ENCODE measurements at regions not wholly inside any gene's neighbourhood (a gene's known extent, or its start where the extent isn't known, plus 50 kb on each side); places are given as distances from the start of the nearest gene placed in this dataset.
"Not testable (repeated sequence)": the region's sequence is repeated elsewhere in the genome, so short reads cannot be mapped to it uniquely, and the experiment has no call there.

- Histone ChIP-seq H3K4me1 (ENCODE audit: control insufficient read depth, insufficient read depth, low read length, poor library complexity, severe bottlenecking) (no peaks in the 10 kb centered on the region), H3K27ac (ENCODE audit: low read depth, low read length, severe bottlenecking) (no peak overlapping the region), H3K9me3 (ENCODE audit: control insufficient read depth, low read length) (peaks cover 5% of the 10 kb centered on the region), H3K4me3 (ENCODE audit: extremely low read depth, insufficient read depth, low read length, poor library complexity, severe bottlenecking) (no peak overlapping the region), H3K36me3 (ENCODE audit: control insufficient read depth, insufficient read depth, low read length) (no peaks in the 10 kb centered on the region)
- 84 to 100% methylated on average over 2 to 3 of the region's 3 CpGs for WGBS, 2 experiments (ENCODE audit: insufficient coverage in 2 of 2)
Observed at GRCh38 chr3:104933972-104934371, 432.7 kb upstream of the ALCAM start.

DNA sequence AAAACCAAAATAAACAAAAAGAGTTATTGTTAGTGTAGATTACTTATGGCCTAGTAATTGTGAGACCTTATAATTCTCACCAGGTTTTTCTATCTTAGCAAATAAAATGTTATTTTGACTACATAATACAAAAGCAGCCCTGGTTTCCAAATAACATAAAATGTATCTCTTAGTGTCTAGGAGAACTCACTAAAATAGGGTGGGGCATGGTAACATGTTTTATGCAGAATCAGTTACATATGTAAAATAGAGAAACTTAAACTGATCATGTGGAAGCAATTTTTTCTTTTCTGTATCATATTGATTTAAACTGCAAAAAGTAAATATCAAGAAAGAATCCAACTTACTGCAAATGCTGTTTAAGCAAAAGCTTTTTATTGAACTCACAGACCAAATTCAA is 431.1 kb upstream of the ALCAM start:
- H3K27ac ChIP-seq (ENCODE audit: low read depth, low read length, severe bottlenecking): no peak overlapping the region

DNA sequence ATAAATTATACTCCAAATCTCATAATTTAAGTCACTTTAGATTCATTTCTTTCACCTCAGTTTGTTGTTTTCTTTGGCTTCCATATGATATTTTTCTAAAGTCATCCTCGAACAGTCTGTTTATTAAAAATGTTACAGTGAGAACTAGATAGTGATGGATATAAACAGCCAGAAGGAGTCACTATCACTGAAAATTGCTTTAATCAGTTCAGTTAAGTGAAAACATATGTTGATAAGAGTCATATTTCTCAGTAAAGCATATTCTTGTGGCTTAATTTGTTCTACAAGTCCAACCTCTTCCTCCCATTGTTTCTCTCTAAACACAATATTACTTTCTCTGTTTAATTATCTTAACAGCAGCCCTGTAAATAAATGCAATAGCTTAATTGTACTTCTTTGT is 427.5 kb upstream of the ALCAM start:
- Histone ChIP-seq H3K9me3 (ENCODE audit: control insufficient read depth, low read length) (no peaks in the 10 kb centered on the region), H3K4me3 (ENCODE audit: extremely low read depth, insufficient read depth, low read length, poor library complexity, severe bottlenecking) (no peak overlapping the region), H3K27ac (ENCODE audit: low read depth, low read length, severe bottlenecking) (no peak overlapping the region), H3K4me1 (ENCODE audit: control insufficient read depth, insufficient read depth, low read length, poor library complexity, severe bottlenecking) (no peaks in the 10 kb centered on the region), H3K36me3 (ENCODE audit: control insufficient read depth, insufficient read depth, low read length) (no peaks in the 10 kb centered on the region)
- WGBS, 2 experiments (ENCODE audit: insufficient coverage in 2 of 2): no CpG with 5 or more reads among the region's 1 CpG

More for the DNA sequence above, 431.1 kb upstream of the ALCAM start:
- no peaks in the 10 kb centered on the region for H3K9me3 ChIP-seq (ENCODE audit: control insufficient read depth, low read length)
- H3K36me3 ChIP-seq (ENCODE audit: control insufficient read depth, insufficient read depth, low read length): no peaks in the 10 kb centered on the region
- no peak overlapping the region for H3K4me3 ChIP-seq (ENCODE audit: extremely low read depth, insufficient read depth, low read length, poor library complexity, severe bottlenecking)
- no peaks in the 10 kb centered on the region for H3K4me1 ChIP-seq (ENCODE audit: control insufficient read depth, insufficient read depth, low read length, poor library complexity, severe bottlenecking)

DNA sequence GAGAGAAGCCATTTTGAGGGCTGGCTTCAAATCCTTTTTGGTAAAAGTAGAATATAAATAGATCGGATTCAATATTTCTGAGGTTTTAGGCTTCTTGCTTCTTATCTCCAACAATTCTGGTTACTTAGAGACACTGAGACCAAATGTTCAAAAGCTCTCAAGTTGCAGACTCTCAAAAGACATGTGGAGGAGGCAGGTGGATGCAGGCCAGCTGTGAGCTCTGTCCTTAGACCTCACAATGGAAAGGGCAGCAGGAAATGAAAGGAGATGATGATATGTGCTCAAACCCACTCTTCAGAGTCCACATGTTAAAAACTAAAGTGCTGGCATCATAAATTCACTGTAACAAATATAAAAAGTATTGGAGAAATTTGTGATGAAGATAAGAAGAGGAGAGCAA is 424.9 kb upstream of the ALCAM start:
- Histone ChIP-seq H3K27ac (ENCODE audit: low read depth, low read length, severe bottlenecking) (no peak overlapping the region), H3K36me3 (ENCODE audit: control insufficient read depth, insufficient read depth, low read length) (no peaks in the 10 kb centered on the region), H3K4me3 (ENCODE audit: extremely low read depth, insufficient read depth, low read length, poor library complexity, severe bottlenecking) (no peak overlapping the region), H3K9me3 (ENCODE audit: control insufficient read depth, low read length) (no peaks in the 10 kb centered on the region), H3K4me1 (ENCODE audit: control insufficient read depth, insufficient read depth, low read length, poor library complexity, severe bottlenecking) (no peaks in the 10 kb centered on the region)
- no CpG with 5 or more reads among the region's 1 CpG for WGBS, 2 experiments (ENCODE audit: insufficient coverage in 2 of 2)

DNA sequence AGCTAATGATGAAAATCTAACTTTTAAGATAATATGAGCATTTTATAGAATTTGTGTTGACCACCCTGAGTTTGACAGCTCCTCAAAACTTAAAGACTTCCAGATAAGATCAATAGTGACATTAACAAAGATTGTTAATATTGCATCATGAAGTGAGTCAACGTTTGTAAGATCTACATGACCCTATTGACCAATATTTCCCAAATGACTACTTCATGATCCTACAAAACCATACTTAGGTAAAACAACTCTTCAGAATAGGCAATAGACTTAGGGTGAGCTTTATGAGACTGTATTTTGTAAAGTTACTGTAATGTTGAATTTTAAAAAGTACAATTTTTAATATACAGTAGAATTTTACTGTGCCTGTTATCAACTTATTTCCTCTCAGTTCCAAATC is 422.7 kb upstream of the ALCAM start:
- Histone ChIP-seq H3K27ac (ENCODE audit: low read depth, low read length, severe bottlenecking) (no peak overlapping the region), H3K9me3 (ENCODE audit: control insufficient read depth, low read length) (no peaks in the 10 kb centered on the region), H3K4me1 (ENCODE audit: control insufficient read depth, insufficient read depth, low read length, poor library complexity, severe bottlenecking) (no peaks in the 10 kb centered on the region), H3K36me3 (ENCODE audit: control insufficient read depth, insufficient read depth, low read length) (no peaks in the 10 kb centered on the region), H3K4me3 (ENCODE audit: extremely low read depth, insufficient read depth, low read length, poor library complexity, severe bottlenecking) (no peak overlapping the region)
- no CpG with 5 or more reads among the region's 1 CpG for WGBS, 2 experiments (ENCODE audit: insufficient coverage in 2 of 2)

- H3K4me3 ChIP-seq (ENCODE audit: extremely low read depth, insufficient read depth, low read length, poor library complexity, severe bottlenecking): no peak overlapping the region
- no peak overlapping the region for H3K27ac ChIP-seq (ENCODE audit: low read depth, low read length, severe bottlenecking)
- H3K36me3 ChIP-seq (ENCODE audit: control insufficient read depth, insufficient read depth, low read length): no peaks in the 10 kb centered on the region
- H3K4me1 ChIP-seq (ENCODE audit: control insufficient read depth, insufficient read depth, low read length, poor library complexity, severe bottlenecking): no peaks in the 10 kb centered on the region
- H3K9me3 ChIP-seq (ENCODE audit: control insufficient read depth, low read length): no peaks in the 10 kb centered on the region
- WGBS, 2 experiments (ENCODE audit: insufficient coverage in 2 of 2): 100% methylated on average over 1 of the region's 3 CpGs; no CpG with 5 or more reads in 1 of the 2 experiments
Observed at GRCh38 chr3:104947943-104948342, 418.8 kb upstream of the ALCAM start.

GRCh38 chr3:104949810-104950209 is 416.9 kb upstream of the ALCAM start:
- not testable (repeated sequence) for H3K27ac ChIP-seq (ENCODE audit: low read depth, low read length, severe bottlenecking); H3K4me3 ChIP-seq (ENCODE audit: extremely low read depth, insufficient read depth, low read length, poor library complexity, severe bottlenecking); H3K36me3 ChIP-seq (ENCODE audit: control insufficient read depth, insufficient read depth, low read length); H3K9me3 ChIP-seq (ENCODE audit: control insufficient read depth, low read length); H3K4me1 ChIP-seq (ENCODE audit: control insufficient read depth, insufficient read depth, low read length, poor library complexity, severe bottlenecking)
- 82 to 86% methylated on average over 2 of the region's 4 CpGs for WGBS, 2 experiments (ENCODE audit: insufficient coverage in 2 of 2)

- WGBS, 2 experiments (ENCODE audit: insufficient coverage in 2 of 2): no CpG with 5 or more reads among the region's 2 CpGs
- H3K4me1 ChIP-seq (ENCODE audit: control insufficient read depth, insufficient read depth, low read length, poor library complexity, severe bottlenecking): no peaks in the 10 kb centered on the region
- no peak overlapping the region for H3K27ac ChIP-seq (ENCODE audit: low read depth, low read length, severe bottlenecking)
- no peaks in the 10 kb centered on the region for H3K36me3 ChIP-seq (ENCODE audit: control insufficient read depth, insufficient read depth, low read length)
- no peaks in the 10 kb centered on the region for H3K9me3 ChIP-seq (ENCODE audit: control insufficient read depth, low read length)
- no peak overlapping the region for H3K4me3 ChIP-seq (ENCODE audit: extremely low read depth, insufficient read depth, low read length, poor library complexity, severe bottlenecking)
Observed at GRCh38 chr3:104951426-104951825, 415.3 kb upstream of the ALCAM start.

DNA sequence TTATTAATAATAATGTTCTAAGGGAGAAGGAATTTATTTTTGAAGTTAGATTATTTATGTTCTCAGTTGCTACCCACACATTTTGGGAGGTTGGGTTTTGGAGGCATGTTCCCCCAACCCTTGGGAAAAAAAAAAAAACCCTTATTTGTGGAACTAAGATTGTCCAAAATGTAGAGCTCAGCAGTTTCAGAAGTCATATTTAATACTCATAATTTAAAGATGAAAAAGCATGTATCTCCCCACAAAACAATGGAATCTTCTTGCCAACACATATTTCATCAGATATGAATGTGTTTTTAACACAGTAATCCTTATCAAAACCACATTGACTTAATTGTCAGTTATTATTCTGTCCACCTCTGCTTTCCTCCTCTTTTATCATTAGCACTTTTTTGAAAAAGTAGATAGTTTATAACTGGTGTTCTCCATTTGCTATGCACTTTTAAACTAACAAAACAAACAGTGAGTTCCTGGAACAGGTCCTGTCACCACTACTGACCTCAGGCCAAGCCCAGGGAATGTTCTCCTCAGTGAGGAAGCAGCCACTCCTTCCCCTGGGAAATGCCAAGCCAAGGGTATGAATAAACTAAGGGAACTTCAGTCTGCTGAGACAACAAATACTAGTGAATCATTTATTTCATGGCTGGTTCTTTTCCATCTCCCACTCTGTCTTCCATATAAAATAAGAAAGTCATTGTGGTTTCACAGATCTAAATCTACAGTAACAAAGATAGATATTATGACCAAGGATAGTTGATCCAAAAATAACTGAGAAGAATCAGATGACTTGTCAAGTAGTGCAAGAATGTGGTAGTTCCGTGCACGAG is 414.4 kb upstream of the ALCAM start:
- Histone ChIP-seq H3K27ac (ENCODE audit: low read depth, low read length, severe bottlenecking) (no peak overlapping the region), H3K4me3 (ENCODE audit: extremely low read depth, insufficient read depth, low read length, poor library complexity, severe bottlenecking) (no peak overlapping the region), H3K9me3 (ENCODE audit: control insufficient read depth, low read length) (no peaks in the 10 kb centered on the region), H3K36me3 (ENCODE audit: control insufficient read depth, insufficient read depth, low read length) (no peaks in the 10 kb centered on the region), H3K4me1 (ENCODE audit: control insufficient read depth, insufficient read depth, low read length, poor library complexity, severe bottlenecking) (no peaks in the 10 kb centered on the region)
- 83 to 90% methylated on average over 2 of the region's 2 CpGs for WGBS, 2 experiments (ENCODE audit: insufficient coverage in 2 of 2)

- H3K4me1 ChIP-seq (ENCODE audit: control insufficient read depth, insufficient read depth, low read length, poor library complexity, severe bottlenecking): no peaks in the 10 kb centered on the region
- H3K4me3 ChIP-seq (ENCODE audit: extremely low read depth, insufficient read depth, low read length, poor library complexity, severe bottlenecking): no peak overlapping the region
- 91 to 96% methylated on average over 12 to 19 of the region's 25 CpGs for WGBS, 2 experiments (ENCODE audit: insufficient coverage in 2 of 2)
Observed at GRCh38 chr3:104956620-104957345, 409.9 kb upstream of the ALCAM start.

GRCh38 chr3:104960579-104960978 is 406.1 kb upstream of the ALCAM start:
- WGBS, 2 experiments (ENCODE audit: insufficient coverage in 2 of 2): 33% methylated on average over 1 of the region's 2 CpGs; no CpG with 5 or more reads in 1 of the 2 experiments
- no peaks in the 10 kb centered on the region for H3K9me3 ChIP-seq (ENCODE audit: control insufficient read depth, low read length)
- no peaks in the 10 kb centered on the region for H3K4me1 ChIP-seq (ENCODE audit: control insufficient read depth, insufficient read depth, low read length, poor library complexity, severe bottlenecking)
- H3K27ac ChIP-seq (ENCODE audit: low read depth, low read length, severe bottlenecking): no peak overlapping the region
- H3K4me3 ChIP-seq (ENCODE audit: extremely low read depth, insufficient read depth, low read length, poor library complexity, severe bottlenecking): no peak overlapping the region
- H3K36me3 ChIP-seq (ENCODE audit: control insufficient read depth, insufficient read depth, low read length): no peaks in the 10 kb centered on the region

More at GRCh38 chr3:104956620-104957345, 409.9 kb upstream of the ALCAM start:
- Histone ChIP-seq H3K36me3 (ENCODE audit: control insufficient read depth, insufficient read depth, low read length) (no peaks in the 10 kb centered on the region), H3K9me3 (ENCODE audit: control insufficient read depth, low read length) (no peaks in the 10 kb centered on the region), H3K27ac (ENCODE audit: low read depth, low read length, severe bottlenecking) (no peak overlapping the region)
